Activated naive CD4-positive, alpha-beta T cell (primary cell): ENCODE measurements at regions not wholly inside any gene's neighbourhood (a gene's known extent, or its start where the extent isn't known, plus 50 kb on each side); places are given as distances from the start of the nearest gene placed in this dataset.
"Not testable (repeated sequence)": the region's sequence is repeated elsewhere in the genome, so short reads cannot be mapped to it uniquely, and the experiment has no call there.

Experiments used
- DNase-seq, 4 experiments: peaks; one replicate each; lab custom pipeline; 2025; lab: John Stamatoyannopoulos, UW

- DNase-seq: peak; percentile 80 to 96 (median 88)
Observed at GRCh38 chr7:149714081-149714909, 59.1 kb downstream of the ZNF467 start.

GRCh38 chr7:149713731-149714068 lies 59.7 kb downstream of the ZNF467 start:
- no peak for DNase-seq

GRCh38 chr7:149713061-149713730 lies 60.2 kb downstream of the ZNF467 start:
- no peak for DNase-seq

DNA sequence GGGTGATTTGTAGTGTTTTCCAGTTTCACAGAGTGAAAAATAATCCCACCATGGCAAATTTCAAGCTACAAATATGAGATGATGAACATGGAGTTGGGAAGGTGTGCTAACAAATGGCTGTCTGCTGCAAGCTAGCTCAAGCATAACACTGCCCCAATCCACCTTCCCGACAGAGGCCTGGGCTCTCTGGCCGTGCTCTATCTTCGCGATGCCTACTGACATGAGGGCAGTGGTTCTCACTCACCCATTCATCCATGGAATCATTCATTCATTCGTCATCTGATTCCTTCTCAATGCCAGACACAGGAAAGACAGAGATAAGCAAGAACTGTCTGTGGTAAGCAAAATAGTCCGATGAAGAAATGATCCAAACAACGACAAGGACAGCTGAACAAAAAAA lies 65.4 kb downstream of the ZNF467 start:
- no peak for DNase-seq

- no peak for DNase-seq
Observed at GRCh38 chr7:149707448-149707886, 65.9 kb downstream of the ZNF467 start.

GRCh38 chr7:149706398-149706797 lies 67.0 kb downstream of the ZNF467 start:
- no peak for DNase-seq

- DNase-seq: no peak
Observed at GRCh38 chr7:149704507-149704906, 68.9 kb downstream of the ZNF467 start.

- DNase-seq: no peak
Observed at GRCh38 chr7:149703044-149703650, 70.2 kb downstream of the ZNF467 start.

DNA sequence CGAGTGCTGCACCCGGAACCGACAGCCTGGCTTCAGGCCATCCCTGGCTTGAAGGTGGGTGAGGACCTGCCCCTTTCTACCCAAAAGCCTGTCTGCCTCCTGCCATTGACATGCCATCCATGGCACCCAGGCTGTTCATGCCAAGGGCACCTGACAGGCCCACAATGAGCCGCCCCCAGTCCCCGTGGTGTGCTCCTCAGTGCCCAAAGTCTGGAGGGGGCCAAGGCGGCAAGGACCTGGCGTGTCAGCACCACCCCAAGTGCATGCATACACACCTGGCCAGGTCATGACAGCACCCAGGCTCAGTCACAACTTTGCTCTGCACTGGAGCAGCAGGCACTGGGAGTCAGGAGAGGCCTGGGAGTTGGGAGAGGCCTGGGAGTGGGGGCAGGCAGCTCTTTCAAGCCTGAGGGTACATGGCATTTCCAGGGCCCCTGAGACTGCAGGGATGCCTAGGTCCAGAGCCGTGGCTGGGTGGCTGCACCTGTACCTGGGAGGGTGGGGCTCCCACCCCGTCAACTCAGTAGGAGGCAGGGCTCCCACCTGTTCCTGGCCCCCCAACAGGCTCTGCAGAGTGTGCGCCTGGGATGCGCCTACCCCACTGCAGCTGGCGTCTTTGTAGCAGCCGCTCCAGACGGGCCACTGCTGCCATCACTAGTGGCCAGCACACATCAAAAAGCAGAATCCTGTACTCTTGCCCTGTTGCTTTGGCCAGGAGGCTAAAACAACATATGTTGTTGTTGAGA lies 71.7 kb downstream of the ZNF467 start:
- no peak for DNase-seq

GRCh38 chr7:149697767-149698166 lies 75.6 kb downstream of the ZNF467 start:
- not testable (repeated sequence) for DNase-seq

DNA sequence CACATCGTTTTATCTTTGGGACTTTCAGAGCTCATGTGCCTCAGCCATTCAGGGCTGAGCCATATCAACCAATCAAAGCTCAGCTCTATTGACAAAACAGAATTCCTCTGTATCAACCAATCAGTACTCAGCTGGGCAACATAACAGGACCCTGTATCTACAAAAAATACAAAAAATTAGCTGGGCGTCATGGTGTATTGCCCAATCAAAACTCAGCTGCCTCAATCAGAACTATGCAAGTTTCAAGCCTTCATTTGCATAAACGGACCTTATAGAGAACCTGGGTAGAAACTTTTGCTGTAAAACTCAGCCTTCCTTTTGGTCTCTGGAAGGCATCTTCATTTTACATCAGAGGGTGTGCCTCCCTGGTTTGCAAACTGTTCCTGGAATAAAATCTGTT lies 77.1 kb downstream of the ZNF467 start:
- no peak for DNase-seq

- no peak for DNase-seq
Observed at GRCh38 chr7:149692557-149692982, 80.8 kb downstream of the ZNF467 start.

DNA sequence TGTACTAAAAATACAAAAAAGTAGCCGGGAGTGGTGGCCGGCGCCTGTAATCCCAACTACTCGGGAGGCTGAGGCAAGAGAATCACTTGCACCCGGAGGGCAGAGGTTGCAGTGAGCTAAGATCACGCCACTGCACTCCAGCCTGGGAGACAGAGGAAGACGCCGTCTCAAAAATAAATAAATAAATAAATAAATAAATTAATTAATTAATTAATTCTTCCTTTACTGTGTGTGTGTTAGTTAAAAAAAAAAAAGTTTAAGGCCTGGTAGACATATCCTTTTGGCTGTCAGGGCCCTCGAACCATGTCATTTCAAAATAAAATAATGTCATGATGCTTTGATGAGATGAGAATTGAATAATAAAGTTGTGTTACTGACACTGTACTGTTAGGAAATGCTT lies 81.3 kb downstream of the ZNF467 start:
- no peak for DNase-seq

- DNase-seq: no peak
Observed at GRCh38 chr7:149690688-149691446, 82.5 kb downstream of the ZNF467 start.

DNA sequence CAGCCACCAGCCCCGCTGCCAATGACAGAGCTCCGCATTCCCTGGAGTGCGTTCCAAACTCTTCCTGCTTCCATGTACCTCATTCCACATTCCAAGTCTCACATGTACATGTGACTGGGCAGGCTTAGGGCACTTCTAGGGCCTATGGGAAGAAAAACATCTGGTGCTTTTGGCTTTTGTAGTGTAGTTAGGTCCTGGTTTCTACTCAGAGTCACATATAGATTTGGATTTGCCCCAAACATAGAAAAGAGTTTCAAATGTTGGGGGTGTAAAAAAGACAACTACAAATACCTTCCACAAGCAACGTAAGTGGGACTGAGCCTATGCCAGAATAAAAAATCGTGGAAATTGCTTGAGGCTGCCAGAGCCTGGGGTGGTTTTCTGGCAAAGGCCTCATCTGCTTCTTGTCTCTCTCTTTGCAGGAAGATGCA lies 84.1 kb downstream of the ZNF467 start:
- DNase-seq: no peak

DNA sequence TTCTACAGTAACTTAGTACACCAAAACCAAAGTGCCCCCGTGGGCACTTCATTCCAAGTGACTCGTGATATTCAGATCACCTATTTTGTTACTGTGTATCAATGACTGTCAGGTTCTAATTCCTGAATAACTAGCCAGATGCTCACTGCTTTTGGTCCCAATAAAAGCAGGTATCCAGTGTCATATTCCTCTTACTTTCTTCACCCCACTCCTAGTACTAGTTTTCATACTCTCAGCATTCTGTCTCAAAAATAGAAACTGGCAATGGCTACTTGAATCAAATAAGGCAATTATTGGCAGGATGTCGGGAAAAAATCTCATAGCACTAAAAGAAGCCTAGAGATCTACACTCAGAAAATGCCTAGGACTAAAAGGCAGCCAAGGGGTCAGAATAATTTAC lies 84.6 kb downstream of the ZNF467 start:
- no peak for DNase-seq

GRCh38 chr7:149687820-149688219 lies 85.6 kb downstream of the ZNF467 start:
- not testable (repeated sequence) for DNase-seq

DNA sequence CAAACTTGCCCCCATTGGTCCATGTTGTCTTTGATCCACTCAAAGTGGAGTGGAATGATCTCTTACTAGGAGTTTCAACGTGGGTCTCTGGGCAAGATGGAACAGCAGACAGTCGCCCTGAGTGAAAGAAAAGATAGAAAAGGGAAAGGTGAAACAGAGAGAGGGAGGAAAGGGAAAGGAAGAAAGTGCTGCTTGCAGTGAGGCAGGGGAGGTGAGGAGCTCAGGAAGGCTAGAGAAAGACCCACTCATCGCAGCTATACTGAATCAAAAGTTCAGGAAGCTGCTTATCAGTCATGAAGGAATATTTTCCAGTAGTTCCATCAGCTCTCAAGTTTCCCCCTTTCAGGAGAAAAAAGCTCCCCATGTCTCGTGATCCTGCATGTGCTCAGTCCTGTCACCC lies 86.9 kb downstream of the ZNF467 start:
- DNase-seq: no peak

GRCh38 chr7:149686011-149686410 lies 87.4 kb downstream of the ZNF467 start:
- no peak for DNase-seq

DNA sequence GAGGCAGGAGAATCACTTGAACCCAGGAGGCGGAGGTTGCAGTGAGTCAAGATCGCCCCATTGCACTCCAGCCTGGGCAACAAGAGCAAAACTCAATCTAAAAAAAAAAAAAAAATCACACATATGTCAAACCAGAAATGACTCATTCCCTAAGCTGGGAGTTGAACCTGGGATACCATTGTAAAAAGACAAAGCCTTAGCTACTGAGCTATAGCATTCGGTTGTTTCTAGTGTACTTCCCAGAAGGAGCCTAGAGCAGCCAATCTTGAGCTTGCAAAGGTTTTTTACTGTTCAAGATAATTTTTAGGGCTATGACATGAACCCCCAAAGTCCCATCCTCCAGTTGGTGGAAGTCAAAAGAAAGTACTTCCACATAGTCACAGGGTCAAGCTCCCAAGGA lies 87.9 kb downstream of the ZNF467 start:
- DNase-seq: no peak

DNA sequence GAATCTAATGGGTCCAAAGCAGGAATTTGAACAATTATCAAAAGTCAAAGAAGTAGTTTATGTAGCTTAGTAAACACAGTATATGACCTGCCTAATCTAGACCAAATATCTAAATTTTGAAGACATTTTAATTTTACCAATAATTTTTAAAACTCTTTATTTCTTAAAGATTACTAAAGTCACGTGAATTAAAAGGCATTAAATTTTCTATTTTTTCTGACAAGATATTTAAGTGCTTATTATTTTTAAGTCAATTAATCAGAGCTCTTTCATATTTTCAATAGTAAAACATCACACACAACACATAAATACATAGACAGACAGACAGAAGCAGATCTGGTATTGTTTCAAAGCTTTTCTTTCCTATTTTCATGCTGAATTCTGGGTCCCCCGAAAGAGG lies 89.5 kb downstream of the ZNF467 start:
- DNase-seq: no peak

GRCh38 chr7:149683181-149683580 lies 90.2 kb downstream of the ZNF467 start:
- DNase-seq: no peak
